ENCODE measurements at regions not wholly inside any gene's neighbourhood (a gene's known extent, or its start where the extent isn't known, plus 50 kb on each side); places are given as distances from the start of the nearest gene placed in this dataset.

DNA sequence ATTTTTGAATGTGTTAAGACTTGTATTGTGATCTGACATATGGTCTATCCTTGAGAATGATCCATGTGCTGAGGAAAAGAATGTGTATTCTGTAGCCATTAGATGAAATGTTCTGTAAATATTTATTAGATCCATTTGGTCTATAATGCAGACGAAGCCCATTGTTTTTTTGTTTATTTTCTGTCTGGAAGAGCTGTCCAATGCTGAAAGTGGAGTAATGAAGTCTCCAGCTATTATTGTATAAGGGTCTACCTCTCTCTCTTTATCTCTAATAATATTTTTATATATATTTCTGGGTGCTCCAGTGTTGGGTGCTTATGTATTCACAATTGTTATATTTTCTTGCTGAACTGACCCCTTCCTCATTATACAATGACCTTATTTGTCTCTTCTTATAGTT lies 250.6 kb upstream of the GADL1 start:
- WGBS, 2 donors = 62 to 85% methylated on average over 1 of the region's 1 CpG

GRCh38 chr3:31147550-31147949 lies 253.1 kb upstream of the GADL1 start:
- Histone ChIP-seq H3K27ac (no peak overlapping the region), H3K9me3 (peaks cover 0 to 28% (median 0%) of the 10 kb centered on the region in 4 donors), H3K36me3 (no peaks in the 10 kb centered on the region), H3K27me3 (no peaks in the 10 kb centered on the region), H3K4me1 (no peaks in the 10 kb centered on the region), H3K4me3 (no peak overlapping the region)
- no peak for DNase-seq (ENCODE audit: low spot score in 2 of 2)
- WGBS, 2 donors = 87 to 95% methylated on average over 2 of the region's 2 CpGs
- TF ChIP-seq EP300 (IDR thresholded peaks at IDR 0.05) (no peak), POLR2A (IDR thresholded peaks at IDR 0.05) (no peak), CTCF (IDR thresholded peaks at IDR 0.05) (no peak)

More for the DNA sequence above, 250.6 kb upstream of the GADL1 start:
- TF ChIP-seq EP300 (IDR thresholded peaks at IDR 0.05) = no peak
- no peak for TF ChIP-seq CTCF (IDR thresholded peaks at IDR 0.05)
- TF ChIP-seq POLR2A (IDR thresholded peaks at IDR 0.05) = no peak
- Histone ChIP-seq H3K9me3 (peaks cover 0 to 21% (median 0%) of the 10 kb centered on the region in 4 donors), H3K4me1 (no peaks in the 10 kb centered on the region), H3K27me3 (no peaks in the 10 kb centered on the region), H3K4me3 (no peak overlapping the region), H3K27ac (no peak overlapping the region), H3K36me3 (no peaks in the 10 kb centered on the region)
- no peak for DNase-seq (ENCODE audit: low spot score in 2 of 2)

GRCh38 chr3:31157047-31157694 lies 262.7 kb upstream of the GADL1 start:
- Histone ChIP-seq H3K4me3 (no peak overlapping the region), H3K9me3 (no peaks in the 10 kb centered on the region)

GRCh38 chr3:31157893-31158620 lies 263.6 kb upstream of the GADL1 start:
- Histone ChIP-seq H3K27ac (no peak overlapping the region), H3K4me1 (no peaks in the 10 kb centered on the region), H3K4me3 (no peak overlapping the region), H3K9me3 (no peaks in the 10 kb centered on the region), H3K27me3 (no peaks in the 10 kb centered on the region), H3K36me3 (no peaks in the 10 kb centered on the region)
- WGBS, 2 donors = 81 to 89% methylated on average over 3 of the region's 3 CpGs
- TF ChIP-seq POLR2A (IDR thresholded peaks at IDR 0.05) = no peak
- TF ChIP-seq CTCF (IDR thresholded peaks at IDR 0.05) = no peak
- TF ChIP-seq EP300 (IDR thresholded peaks at IDR 0.05) = no peak
- DNase-seq (ENCODE audit: low spot score in 2 of 2) = no peak

More at GRCh38 chr3:31157047-31157694, 262.7 kb upstream of the GADL1 start:
- H3K27ac ChIP-seq = no peak overlapping the region
- DNase-seq (ENCODE audit: low spot score in 2 of 2) = no peak
- 86 to 88% methylated on average over 8 of the region's 8 CpGs for WGBS, 2 donors
- H3K36me3 ChIP-seq = no peaks in the 10 kb centered on the region
- TF ChIP-seq CTCF (IDR thresholded peaks at IDR 0.05) (no peak), POLR2A (IDR thresholded peaks at IDR 0.05) (no peak), EP300 (IDR thresholded peaks at IDR 0.05) (no peak)
- H3K4me1 ChIP-seq = no peaks in the 10 kb centered on the region
- H3K27me3 ChIP-seq = no peaks in the 10 kb centered on the region

DNA sequence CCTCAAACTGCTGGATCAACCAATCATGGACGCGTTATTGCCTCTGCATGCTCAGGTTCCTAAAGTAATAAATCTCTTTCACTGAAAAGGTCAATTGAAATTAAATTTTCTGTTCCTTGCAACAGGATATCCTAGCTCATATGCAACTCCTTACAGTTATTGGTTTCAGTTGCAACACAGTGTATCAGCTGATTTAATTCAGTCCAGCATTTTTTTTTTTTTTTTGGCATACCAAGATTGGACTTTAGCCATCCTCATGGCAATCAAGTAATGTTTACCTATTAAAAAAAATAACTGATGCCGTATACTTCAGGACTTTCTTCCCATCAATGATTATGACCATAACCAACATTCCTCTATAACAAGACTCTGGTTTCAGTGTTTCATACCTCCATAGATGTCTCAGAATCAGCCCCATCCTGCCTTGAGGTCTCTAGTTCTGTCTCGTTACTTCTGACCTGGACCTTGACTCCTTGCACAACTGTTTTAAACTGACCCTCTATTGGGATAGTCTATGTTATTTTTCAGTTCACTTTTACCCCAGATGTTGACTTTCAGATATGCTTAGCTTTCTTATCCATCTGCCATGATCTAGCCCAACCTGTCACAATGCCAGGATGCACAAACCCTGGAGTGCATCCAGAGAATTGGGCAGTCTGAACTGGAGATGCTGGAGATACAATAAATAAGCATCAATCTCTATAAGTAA lies 265.0 kb upstream of the GADL1 start:
- WGBS, 2 donors = 90 to 92% methylated on average over 4 of the region's 4 CpGs

More for the DNA sequence above, 265.0 kb upstream of the GADL1 start:
- Histone ChIP-seq H3K4me1 (no peaks in the 10 kb centered on the region), H3K27me3 (no peaks in the 10 kb centered on the region), H3K36me3 (no peaks in the 10 kb centered on the region), H3K27ac (no peak overlapping the region), H3K4me3 (no peak overlapping the region), H3K9me3 (no peaks in the 10 kb centered on the region)
- no peak for DNase-seq (ENCODE audit: low spot score in 2 of 2)
- TF ChIP-seq EP300 (IDR thresholded peaks at IDR 0.05) (no peak), POLR2A (IDR thresholded peaks at IDR 0.05) (no peak), CTCF (IDR thresholded peaks at IDR 0.05) (no peak)
